ENCODE measurements at regions not wholly inside any gene's neighbourhood (a gene's known extent, or its start where the extent isn't known, plus 50 kb on each side); places are given as distances from the start of the nearest gene placed in this dataset.

- TF ChIP-seq CTCF (IDR thresholded peaks at IDR 0.05) (no peak), POLR2AphosphoS5 (IDR thresholded peaks at IDR 0.05) (peak in 2 of 4 donors; percentile 59 to 60), EP300 (IDR thresholded peaks at IDR 0.05) (no peak)
These were observed 713.1 kb downstream of the CBLN2 start for GRCh38 chr18:71831039-71831438.
